Activated naive CD8-positive, alpha-beta T cell (primary cell): ENCODE measurements at regions not wholly inside any gene's neighbourhood (a gene's known extent, or its start where the extent isn't known, plus 50 kb on each side); places are given as distances from the start of the nearest gene placed in this dataset.
"Not testable (repeated sequence)": the region's sequence is repeated elsewhere in the genome, so short reads cannot be mapped to it uniquely, and the experiment has no call there.

Source experiments
- H3K27ac Mint-ChIP-seq: one replicate; pipeline ENCODE4 v1.8.0; 2021; ENCODE audit warnings: mixed read lengths
- H3K27me3 Mint-ChIP-seq: one replicate; pipeline ENCODE4 v1.8.0; 2021; ENCODE audit warnings: mixed read lengths
- H3K36me3 Mint-ChIP-seq: one replicate; pipeline ENCODE4 v1.8.0; 2021; ENCODE audit warnings: mixed read lengths
- H3K4me1 Mint-ChIP-seq: one replicate; pipeline ENCODE4 v1.8.0; 2021; ENCODE audit warnings: low read depth, mixed read lengths
- H3K4me3 Mint-ChIP-seq: one replicate; pipeline ENCODE4 v1.8.0; 2021; ENCODE audit warnings: mild to moderate bottlenecking, mixed read lengths
- H3K9me3 Mint-ChIP-seq: one replicate; pipeline ENCODE4 v1.8.0; 2021; ENCODE audit warnings: low read depth, mixed read lengths

DNA sequence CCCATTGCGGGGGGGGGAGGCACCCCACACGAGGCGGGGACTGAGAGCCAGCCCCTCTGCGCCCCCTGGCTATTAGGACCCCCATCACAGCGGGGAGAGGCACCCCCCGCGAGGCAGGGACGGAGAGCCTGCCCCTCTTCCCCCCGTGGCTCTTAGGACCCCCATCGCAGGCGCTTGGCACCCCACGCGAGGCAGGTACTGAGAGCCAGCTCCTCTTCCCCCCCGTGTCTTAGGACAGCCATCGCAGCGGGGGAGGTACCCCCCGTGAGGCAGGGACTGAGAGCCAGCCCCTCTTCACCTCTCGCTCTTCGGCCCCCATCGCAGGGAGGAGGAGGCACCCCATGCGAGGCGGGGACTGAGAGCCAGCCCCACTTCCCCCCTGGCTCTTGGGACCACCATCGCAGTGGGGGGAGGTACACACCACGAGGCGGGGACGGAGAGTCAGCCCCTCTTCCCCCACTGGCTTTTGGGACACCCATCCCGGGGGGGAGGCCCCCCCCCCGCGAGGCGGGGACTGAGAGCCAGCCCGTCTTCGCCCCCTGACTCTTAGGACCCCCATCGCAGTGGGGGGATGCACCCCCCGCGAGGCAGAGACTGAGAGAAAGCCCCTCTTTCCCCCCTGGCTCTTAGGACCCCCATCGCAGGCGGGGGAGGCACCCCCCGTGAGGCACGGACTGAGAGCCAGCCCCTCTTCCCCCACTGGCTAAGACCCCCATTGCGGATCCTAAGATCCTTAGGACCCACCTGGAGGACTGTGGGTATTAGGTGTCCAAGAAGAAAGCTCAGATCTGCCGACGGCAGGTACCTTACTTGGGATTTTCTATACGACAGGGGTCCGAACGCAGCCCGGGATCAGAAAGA lies 198.6 kb upstream of the PZP start:
- H3K27ac Mint-ChIP-seq, result no peak overlapping the region

DNA sequence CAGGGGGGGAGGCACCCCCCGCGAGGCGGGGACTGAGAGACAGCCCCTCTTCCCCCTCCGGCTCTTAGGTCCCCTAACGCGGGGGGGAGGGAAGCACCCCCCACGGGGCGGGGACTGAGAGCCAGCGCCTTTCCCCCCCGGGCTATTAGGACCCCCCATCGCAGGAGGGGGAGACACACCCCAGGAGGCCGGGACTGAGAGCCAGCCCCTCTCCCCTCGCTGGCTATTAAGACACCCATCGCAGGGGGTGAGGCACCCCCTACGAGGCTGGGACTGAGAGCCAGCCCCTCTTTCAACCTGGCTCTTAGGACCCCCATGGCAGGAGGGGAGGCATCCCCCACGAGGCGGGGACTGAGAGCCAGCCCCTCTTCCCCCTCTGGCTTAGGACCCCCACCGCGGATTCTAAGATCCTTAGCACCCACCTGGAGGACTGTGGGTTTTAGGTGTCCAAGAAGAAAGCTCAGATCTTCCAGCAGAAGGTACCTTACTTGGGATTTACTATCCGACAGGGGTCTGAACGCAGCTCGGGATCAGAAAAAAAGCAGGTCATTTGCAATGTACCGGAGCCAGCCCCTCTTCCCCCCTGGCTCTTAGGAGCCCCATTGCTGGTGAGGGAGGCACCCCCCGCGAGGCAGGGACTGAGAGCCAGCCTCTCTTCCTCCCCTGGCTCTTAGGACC lies 197.8 kb upstream of the PZP start:
- H3K4me1 Mint-ChIP-seq, result no peaks in the 10 kb centered on the region
- H3K4me3 Mint-ChIP-seq, result no peak overlapping the region
- no peaks in the 10 kb centered on the region for H3K9me3 Mint-ChIP-seq
- H3K27ac Mint-ChIP-seq, result no peak overlapping the region
- H3K27me3 Mint-ChIP-seq, result no peaks in the 10 kb centered on the region
- peaks cover 2% of the 10 kb centered on the region for H3K36me3 Mint-ChIP-seq

More for the DNA sequence above, 198.6 kb upstream of the PZP start:
- H3K9me3 Mint-ChIP-seq, result no peaks in the 10 kb centered on the region
- peaks cover 2% of the 10 kb centered on the region for H3K36me3 Mint-ChIP-seq
- no peaks in the 10 kb centered on the region for H3K4me1 Mint-ChIP-seq
- H3K27me3 Mint-ChIP-seq, result no peaks in the 10 kb centered on the region
- H3K4me3 Mint-ChIP-seq, result no peak overlapping the region

DNA sequence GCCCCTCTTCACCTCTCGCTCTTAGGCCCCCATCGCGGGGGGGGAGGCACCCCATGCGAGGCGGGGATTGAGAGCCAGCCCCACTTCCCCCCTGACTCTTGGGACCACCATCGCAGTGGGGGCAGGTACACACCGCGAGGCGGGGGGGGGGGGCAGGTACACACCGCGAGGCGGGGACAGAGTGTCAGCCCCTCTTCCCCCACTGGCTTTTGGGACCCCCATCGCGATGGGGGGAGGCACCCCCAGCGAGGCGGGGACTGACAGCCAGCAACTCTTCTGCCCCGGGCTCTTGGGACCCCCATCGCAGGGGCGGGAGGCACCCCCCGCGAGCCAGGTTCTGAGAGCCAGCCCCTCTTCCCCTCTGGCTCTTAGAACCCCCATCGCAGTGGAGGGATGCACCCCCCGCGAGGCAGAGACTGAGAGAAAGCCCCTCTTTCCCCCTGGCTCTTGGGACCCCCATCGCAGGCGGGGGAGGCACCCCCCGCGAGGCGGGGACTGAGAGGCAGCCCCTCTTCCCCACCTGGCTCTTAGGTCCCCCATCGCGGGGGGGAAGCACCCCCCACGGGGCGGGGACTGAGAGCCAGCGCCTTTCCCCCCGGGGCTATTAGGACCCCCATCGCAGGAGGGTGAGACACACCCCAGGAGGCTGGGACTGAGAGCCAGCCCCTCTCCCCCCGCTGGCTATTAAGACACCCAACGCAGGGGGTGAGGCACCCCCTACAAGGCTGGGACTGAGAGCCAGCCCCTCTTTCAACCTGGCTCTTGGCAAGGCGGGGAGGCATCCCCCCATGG lies 196.5 kb upstream of the PZP start:
- H3K27me3 Mint-ChIP-seq, result no peaks in the 10 kb centered on the region
- no peaks in the 10 kb centered on the region for H3K9me3 Mint-ChIP-seq
- no peak overlapping the region for H3K27ac Mint-ChIP-seq
- no peaks in the 10 kb centered on the region for H3K36me3 Mint-ChIP-seq
- no peaks in the 10 kb centered on the region for H3K4me1 Mint-ChIP-seq
- no peak overlapping the region for H3K4me3 Mint-ChIP-seq

DNA sequence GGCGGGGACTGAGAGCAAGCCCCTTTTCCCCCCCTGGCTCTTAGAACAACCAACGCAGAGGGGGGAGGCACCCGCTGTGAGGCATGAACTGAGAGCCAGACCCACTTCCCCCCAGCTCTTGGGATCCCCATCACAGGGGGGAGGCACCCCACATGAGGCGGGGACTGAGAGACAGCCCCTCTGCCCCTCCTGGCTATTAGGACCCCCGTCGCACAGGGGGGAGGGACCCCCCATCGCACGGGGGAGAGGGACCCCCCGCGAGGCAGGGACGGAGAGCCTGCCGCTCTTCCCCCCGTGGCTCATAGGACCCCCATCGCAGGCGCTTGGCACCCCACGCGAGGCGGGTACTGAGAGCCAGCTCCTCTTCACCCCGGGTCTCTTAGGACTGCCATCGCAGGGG lies 195.8 kb upstream of the PZP start:
- H3K4me3 Mint-ChIP-seq, result no peak overlapping the region
- H3K4me1 Mint-ChIP-seq, result no peaks in the 10 kb centered on the region
- no peak overlapping the region for H3K27ac Mint-ChIP-seq
- H3K36me3 Mint-ChIP-seq, result no peaks in the 10 kb centered on the region
- no peaks in the 10 kb centered on the region for H3K27me3 Mint-ChIP-seq
- H3K9me3 Mint-ChIP-seq, result no peaks in the 10 kb centered on the region

DNA sequence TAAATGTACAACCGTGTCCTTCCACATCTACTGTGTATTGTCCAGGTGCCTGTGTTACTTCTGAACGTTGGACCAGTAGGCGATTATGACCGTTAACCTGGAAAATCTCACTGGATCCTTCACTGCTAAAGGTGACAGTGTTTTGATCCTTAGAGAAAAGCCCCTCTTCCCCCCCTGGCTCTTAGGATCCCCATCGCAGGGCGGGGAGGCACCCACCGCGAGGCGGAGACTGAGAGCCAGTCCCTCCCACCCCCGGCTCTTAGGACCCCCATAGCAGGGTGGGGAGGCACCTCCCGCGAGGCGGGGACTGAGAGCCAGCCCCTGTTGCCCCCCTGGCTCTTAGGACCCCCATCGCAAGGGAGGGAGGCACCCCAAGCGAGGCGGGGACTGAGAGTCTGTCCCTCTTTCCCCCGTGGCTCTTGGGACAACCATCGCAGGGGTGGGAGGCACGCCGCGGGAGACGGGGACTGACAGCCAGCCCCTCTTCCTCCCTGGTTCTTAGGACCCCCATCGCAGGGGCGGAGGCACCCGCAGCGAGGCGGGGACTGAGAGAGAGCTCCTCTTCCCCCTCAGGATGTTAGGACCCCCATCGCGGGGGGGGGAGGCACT lies 194.3 kb upstream of the PZP start:
- H3K9me3 Mint-ChIP-seq, H3K27me3 Mint-ChIP-seq, H3K4me1 Mint-ChIP-seq, H3K4me3 Mint-ChIP-seq, H3K36me3 Mint-ChIP-seq, H3K27ac Mint-ChIP-seq: not testable (repeated sequence)

DNA sequence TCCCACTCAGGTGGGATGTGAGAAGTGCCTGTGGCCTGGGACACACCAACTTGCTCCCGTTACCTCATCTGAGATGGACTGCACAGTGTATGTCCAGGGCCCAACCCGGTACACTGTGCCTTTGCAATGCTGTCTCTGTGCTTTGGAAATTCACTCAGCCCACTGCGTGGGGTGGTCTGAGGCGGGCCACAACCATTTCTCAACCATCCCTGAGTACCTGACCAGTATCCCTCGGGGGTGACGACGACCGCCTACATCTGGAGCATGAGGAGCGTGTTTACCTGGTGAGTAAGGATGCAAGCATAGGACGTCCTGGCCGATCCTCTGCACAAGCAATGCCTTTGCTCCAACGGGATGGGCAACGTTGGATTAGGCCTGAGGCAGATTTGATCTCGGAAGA lies 188.2 kb upstream of the PZP start:
- H3K27ac Mint-ChIP-seq, H3K27me3 Mint-ChIP-seq, H3K4me3 Mint-ChIP-seq, H3K9me3 Mint-ChIP-seq, H3K4me1 Mint-ChIP-seq, H3K36me3 Mint-ChIP-seq: not testable (repeated sequence)

DNA sequence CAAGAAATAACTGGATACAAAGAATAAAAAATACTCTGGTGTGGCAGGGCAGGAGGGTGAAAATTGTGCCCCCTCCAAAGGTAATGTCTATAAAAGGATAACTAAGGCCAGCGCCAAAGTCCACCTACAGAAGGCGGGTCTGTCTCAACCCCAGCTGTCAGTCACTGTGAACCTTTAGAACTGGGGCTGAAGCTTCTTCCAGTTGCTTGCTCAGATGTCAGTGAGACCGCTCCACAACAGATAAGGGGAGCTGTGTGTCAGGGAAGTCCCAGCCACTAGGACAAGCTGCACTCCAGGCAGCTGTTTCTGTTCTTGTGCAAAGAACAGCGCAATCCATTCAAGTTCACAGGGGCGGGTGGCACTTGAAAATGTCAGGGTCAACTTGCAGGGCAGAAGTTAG lies 187.0 kb upstream of the PZP start:
- H3K9me3 Mint-ChIP-seq, H3K4me1 Mint-ChIP-seq, H3K27me3 Mint-ChIP-seq, H3K36me3 Mint-ChIP-seq, H3K4me3 Mint-ChIP-seq, H3K27ac Mint-ChIP-seq: not testable (repeated sequence)

DNA sequence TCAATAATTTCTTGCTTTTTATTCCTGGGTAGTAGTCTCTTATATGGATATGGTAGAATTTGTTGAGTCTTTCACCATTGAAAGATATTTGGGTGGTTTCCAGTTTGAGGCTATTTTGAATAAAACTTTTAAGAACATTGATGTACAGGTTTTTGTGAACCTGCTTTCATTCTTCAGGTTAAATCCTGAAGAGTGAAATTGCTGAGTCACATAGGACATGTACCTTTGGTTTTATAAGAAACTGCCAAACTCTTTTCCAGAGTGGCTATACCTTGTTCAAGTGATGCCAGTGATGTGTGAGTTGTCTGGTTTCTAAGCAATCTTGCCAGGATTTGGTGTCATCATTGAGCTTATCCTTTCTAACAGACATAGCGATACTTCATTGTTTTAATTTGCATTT lies 184.6 kb upstream of the PZP start:
- Mint-ChIP-seq H3K9me3 (no peaks in the 10 kb centered on the region), H3K4me1 (peaks cover 5% of the 10 kb centered on the region), H3K27ac (no peak overlapping the region)

DNA sequence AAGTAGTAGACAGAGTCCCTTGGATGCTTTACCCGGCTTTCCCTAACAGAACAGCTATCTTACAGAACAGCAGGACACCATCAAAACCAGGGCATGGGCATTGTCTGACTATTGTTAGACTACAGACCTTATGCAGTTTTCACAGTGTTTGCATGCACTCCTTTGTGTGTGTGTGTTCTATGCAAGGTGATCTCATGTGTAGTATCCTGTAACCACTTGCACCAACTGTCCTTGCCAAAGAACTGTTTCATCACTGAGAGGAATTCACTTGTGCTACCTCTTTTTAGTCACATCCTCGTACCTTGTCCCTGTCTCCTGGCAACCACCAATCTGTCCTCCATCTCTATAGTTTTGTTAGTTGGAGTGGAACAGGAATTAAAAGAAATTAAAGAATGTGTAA lies 183.6 kb upstream of the PZP start:
- Mint-ChIP-seq H3K4me3 (no peak overlapping the region), H3K4me1 (peaks cover 14% of the 10 kb centered on the region), H3K36me3 (peaks cover 4% of the 10 kb centered on the region), H3K27ac (no peak overlapping the region), H3K27me3 (no peaks in the 10 kb centered on the region), H3K9me3 (no peaks in the 10 kb centered on the region)

More for the DNA sequence above, 184.6 kb upstream of the PZP start:
- peaks cover 4% of the 10 kb centered on the region for H3K36me3 Mint-ChIP-seq
- no peaks in the 10 kb centered on the region for H3K27me3 Mint-ChIP-seq
- no peak overlapping the region for H3K4me3 Mint-ChIP-seq

DNA sequence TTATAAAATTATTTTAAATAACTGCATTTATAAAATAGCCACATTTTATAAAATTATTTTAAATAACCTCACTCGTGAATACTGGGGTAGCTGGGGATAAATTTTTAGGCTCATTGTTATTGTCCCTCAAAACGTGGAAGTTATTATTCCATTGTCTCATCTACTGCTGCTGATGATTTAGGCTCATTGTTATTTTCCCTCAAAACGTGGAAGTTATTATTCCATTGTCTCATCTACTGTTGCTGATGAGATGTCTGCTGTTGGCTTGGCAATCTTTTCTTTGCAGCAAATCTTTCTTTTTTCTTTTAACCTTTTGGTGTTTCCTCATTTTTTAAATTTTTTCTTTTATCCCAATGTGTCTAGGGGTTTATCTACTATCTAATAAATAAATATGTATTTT lies 182.6 kb upstream of the PZP start:
- Mint-ChIP-seq H3K27ac (no peak overlapping the region), H3K9me3 (peaks cover 3% of the 10 kb centered on the region), H3K4me1 (peaks cover 15% of the 10 kb centered on the region), H3K36me3 (no peaks in the 10 kb centered on the region), H3K27me3 (no peaks in the 10 kb centered on the region), H3K4me3 (no peak overlapping the region)

DNA sequence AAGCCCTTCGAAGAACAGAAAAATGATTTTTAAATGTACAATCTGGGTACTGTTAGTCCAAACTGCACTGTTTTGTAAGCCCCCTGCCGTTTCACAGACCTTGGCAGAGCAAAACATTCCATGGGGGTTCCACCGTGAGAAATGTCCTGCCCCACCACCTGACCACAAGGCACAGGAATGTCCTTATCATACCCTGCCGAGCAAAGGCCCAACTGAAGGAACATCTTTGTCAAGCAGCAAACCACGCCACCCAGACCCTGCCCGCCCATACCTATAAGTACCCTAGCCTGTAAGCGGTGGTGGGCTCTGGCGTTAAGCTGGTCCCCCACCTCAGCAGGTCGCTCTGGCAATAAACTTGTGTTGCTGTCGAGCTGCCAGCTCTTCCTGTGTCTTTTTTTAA lies 181.6 kb upstream of the PZP start:
- Mint-ChIP-seq H3K27me3 (no peaks in the 10 kb centered on the region), H3K4me3 (no peak overlapping the region), H3K27ac (no peak overlapping the region), H3K36me3 (no peaks in the 10 kb centered on the region), H3K4me1 (peaks cover 15% of the 10 kb centered on the region), H3K9me3 (peaks cover 3% of the 10 kb centered on the region)

DNA sequence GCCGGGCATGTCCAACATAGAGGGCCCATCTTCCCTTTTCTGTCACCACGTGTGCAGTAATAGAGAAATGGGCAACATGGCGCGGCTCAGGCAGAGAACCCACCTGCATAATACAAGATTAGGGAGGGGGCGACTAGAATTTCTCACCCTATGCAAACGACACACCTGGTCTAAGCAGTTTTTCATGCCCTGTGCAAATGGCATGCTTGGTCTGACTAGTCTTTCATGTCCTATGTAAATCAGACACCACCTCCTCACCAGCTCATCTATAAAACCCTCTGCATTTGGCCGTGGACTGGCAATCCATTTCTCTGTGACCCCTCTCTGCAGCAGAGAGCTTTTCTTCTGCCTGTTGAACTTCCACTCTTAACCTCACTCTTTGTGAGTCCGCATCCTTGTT lies 180.2 kb upstream of the PZP start:
- Mint-ChIP-seq H3K9me3 (peaks cover 3% of the 10 kb centered on the region), H3K36me3 (no peaks in the 10 kb centered on the region), H3K27me3 (no peaks in the 10 kb centered on the region), H3K4me1 (peaks cover 15% of the 10 kb centered on the region), H3K27ac (no peak overlapping the region), H3K4me3 (no peak overlapping the region)

DNA sequence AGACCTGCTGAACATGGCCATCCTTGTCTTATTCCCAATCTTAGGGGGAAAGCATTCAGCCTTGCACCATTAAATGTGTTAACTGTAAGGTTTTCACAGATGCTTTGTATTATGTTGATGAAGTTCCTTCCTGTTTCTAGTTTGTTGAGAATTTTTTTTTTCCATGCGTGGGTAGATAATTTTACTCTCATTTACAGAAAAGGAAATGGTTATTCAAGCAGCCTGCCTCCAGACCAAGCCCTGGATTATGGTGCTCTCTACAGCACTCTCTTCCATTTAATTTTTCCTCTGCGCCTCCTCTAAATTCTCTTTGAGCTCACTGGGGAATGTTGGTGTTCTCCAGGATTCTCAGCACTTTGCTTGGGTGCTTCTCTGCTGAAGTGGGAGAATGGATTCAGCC lies 179.3 kb upstream of the PZP start:
- Mint-ChIP-seq H3K27me3 (no peaks in the 10 kb centered on the region), H3K27ac (no peak overlapping the region), H3K9me3 (peaks cover 3% of the 10 kb centered on the region), H3K36me3 (no peaks in the 10 kb centered on the region), H3K4me3 (no peak overlapping the region), H3K4me1 (peaks cover 15% of the 10 kb centered on the region)

DNA sequence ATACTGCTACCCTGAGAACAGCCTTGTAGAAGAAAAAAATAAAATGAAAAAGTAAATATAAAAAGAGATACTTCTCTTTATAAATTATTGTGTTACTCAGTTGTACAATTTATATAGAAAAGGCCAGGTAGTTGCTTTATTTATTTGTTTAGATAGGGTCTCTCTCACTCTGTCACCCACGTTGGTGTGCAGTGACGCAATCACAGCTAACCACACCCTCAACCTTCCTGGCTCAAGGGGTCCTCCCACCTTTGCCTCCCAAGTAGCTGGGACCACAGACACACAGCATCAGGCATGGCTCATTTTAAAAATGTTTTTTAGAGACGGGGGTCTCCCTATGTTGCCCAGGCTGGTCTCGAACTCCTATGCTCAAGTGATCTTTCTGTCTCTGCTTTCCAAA lies 175.4 kb upstream of the PZP start:
- Mint-ChIP-seq H3K36me3 (no peaks in the 10 kb centered on the region), H3K9me3 (peaks cover 3% of the 10 kb centered on the region), H3K27me3 (no peaks in the 10 kb centered on the region), H3K4me3 (no peak overlapping the region), H3K27ac (no peak overlapping the region), H3K4me1 (peaks cover 14% of the 10 kb centered on the region)

DNA sequence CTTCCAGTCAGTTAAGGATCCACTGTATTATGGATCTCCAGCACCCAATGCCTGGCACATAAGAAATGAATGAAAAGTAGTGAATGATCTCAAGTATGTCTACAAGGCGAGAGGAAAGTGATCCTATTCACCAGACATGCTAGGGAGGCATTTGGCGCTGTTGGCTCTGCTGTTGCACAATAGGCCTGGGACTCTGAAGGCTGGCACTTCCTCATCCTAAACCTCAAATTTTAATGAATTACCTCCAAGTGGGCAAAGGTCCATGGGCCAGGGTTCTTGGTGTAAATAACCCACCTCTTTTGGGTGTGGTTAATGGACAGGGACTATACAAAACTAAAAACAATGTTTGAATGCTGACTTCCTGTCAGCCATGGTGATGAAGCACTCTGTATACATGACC lies 173.4 kb upstream of the PZP start:
- H3K9me3 Mint-ChIP-seq, result peaks cover 3% of the 10 kb centered on the region
- peaks cover 3% of the 10 kb centered on the region for H3K27me3 Mint-ChIP-seq
- H3K27ac Mint-ChIP-seq, result no peak overlapping the region
- H3K36me3 Mint-ChIP-seq, result no peaks in the 10 kb centered on the region
- no peak overlapping the region for H3K4me3 Mint-ChIP-seq
- H3K4me1 Mint-ChIP-seq, result peaks cover 1% of the 10 kb centered on the region
